IMR-90 (cell line): ENCODE measurements at regions not wholly inside any gene's neighbourhood (a gene's known extent, or its start where the extent isn't known, plus 50 kb on each side); places are given as distances from the start of the nearest gene placed in this dataset.

Source experiments
- ATAC-seq: fragments of 200-7000 bp; cut with Tn5 transposase; 2 replicates; pipeline ENCODE4 v1.9.1; 2020; ENCODE audit warnings: low read depth, mild to moderate bottlenecking, moderate library complexity
- BruUV-seq: library from RNA; stranded (reverse); fragments of 400-500 nt; replicated peaks from 2 replicates; lab custom pipeline; 2021; lab: Mats Ljungman, UMichigan
- CTCF ChIA-PET: fragments of 300-600 bp; formaldehyde crosslinking; extraction: SDS; loops from one replicate; lab custom pipeline; 2021; ENCODE audit warnings: antibody characterized with exemption; lab: Yijun Ruan, JAX
- POLR2A ChIA-PET: fragments of 300-600 bp; sonication (Branson Sonifier 250); formaldehyde crosslinking; loops from one replicate; lab custom pipeline; 2022; ENCODE audit warnings: antibody characterized with exemption; ENCODE audit not compliant: unreplicated experiment; lab: Charles Lee
- DNase-seq: peaks from one replicate; pipeline ENCODE4 v3.0.0; 2013
- H2AFZ ChIP-seq: replicated peaks from 2 replicates; pipeline ENCODE3; 2013; ENCODE audit warnings: low read length, mild to moderate bottlenecking; ENCODE audit not compliant: poor library complexity
- H2AK5ac ChIP-seq: 2 replicates; pipeline ENCODE4 v1.6.1; 2013; ENCODE audit warnings: low read depth, low read length, inconsistent platforms
- H2AK9ac ChIP-seq: replicated peaks from 2 replicates; pipeline ENCODE3; 2013; ENCODE audit warnings: mild to moderate bottlenecking, low read depth, low read length, moderate library complexity; ENCODE audit not compliant: poor library complexity
- H2BK120ac ChIP-seq: 2 replicates; pipeline ENCODE4 v1.6.1; 2013; ENCODE audit warnings: low read depth, low read length, inconsistent platforms
- H2BK15ac ChIP-seq: 3 replicates; pipeline ENCODE4 v1.6.1; 2013; ENCODE audit warnings: low read depth, low read length, inconsistent platforms
- H2BK20ac ChIP-seq: 2 replicates; pipeline ENCODE4 v1.6.1; 2013; ENCODE audit warnings: low read depth, mild to moderate bottlenecking, inconsistent platforms, low read length, moderate library complexity
- H2BK5ac ChIP-seq: 2 replicates; pipeline ENCODE4 v1.6.1; 2013; ENCODE audit warnings: mild to moderate bottlenecking, low read depth, low read length, inconsistent platforms; ENCODE audit not compliant: poor library complexity, severe bottlenecking
- H3K14ac ChIP-seq: replicated peaks from 2 replicates; pipeline ENCODE4 v1.6.1; 2013; ENCODE audit warnings: low read depth, low read length, inconsistent platforms
- H3K18ac ChIP-seq: 2 replicates; pipeline ENCODE4 v1.6.1; 2013; ENCODE audit warnings: low read depth, low read length, control low read depth
- H3K23ac ChIP-seq: 2 replicates; pipeline ENCODE4 v1.6.1; 2013; ENCODE audit warnings: low read depth, low read length, inconsistent platforms
- H3K27ac ChIP-seq: 2 replicates; pipeline ENCODE4 v1.5.1; 2013; ENCODE audit warnings: mild to moderate bottlenecking, control low read depth, low read length; ENCODE audit not compliant: insufficient read depth
- H3K27me3 ChIP-seq: 2 replicates; pipeline ENCODE4 v1.6.1; 2013; ENCODE audit warnings: low read length; ENCODE audit not compliant: control insufficient read depth, insufficient read depth
- H3K36me3 ChIP-seq: 2 replicates; pipeline ENCODE4 v1.6.1; 2013; ENCODE audit warnings: low read length, mixed read lengths; ENCODE audit not compliant: control insufficient read depth, insufficient read depth
- H3K4ac ChIP-seq: 2 replicates; pipeline ENCODE4 v1.6.1; 2013; ENCODE audit warnings: low read depth, low read length, inconsistent platforms
- H3K4me1 ChIP-seq: 2 replicates; pipeline ENCODE4 v1.6.1; 2013; ENCODE audit warnings: low read length, mixed read lengths; ENCODE audit not compliant: control insufficient read depth, insufficient read depth
- H3K4me2 ChIP-seq: 2 replicates; pipeline ENCODE4 v1.6.1; 2013; ENCODE audit warnings: low read depth, mild to moderate bottlenecking, control low read depth, low read length, moderate library complexity
- H3K4me3 ChIP-seq: 2 replicates; pipeline ENCODE4 v1.5.1; 2013; ENCODE audit warnings: low read depth, mild to moderate bottlenecking, control low read depth, low read length, moderate library complexity; ENCODE audit not compliant: insufficient read depth
- H3K56ac ChIP-seq: 2 replicates; pipeline ENCODE4 v1.6.1; 2013; ENCODE audit warnings: low read length, inconsistent platforms; ENCODE audit not compliant: insufficient read depth; ENCODE audit errors: extremely low read depth
- H3K79me1 ChIP-seq, 2 experiments: 2 replicates each; pipeline ENCODE4 v1.6.1; 2013; ENCODE audit warnings: low read length in 2 of 2, inconsistent platforms in 1 of 2, low read depth in 1 of 2
- H3K9ac ChIP-seq: 2 replicates; pipeline ENCODE4 v1.6.1; 2013; ENCODE audit warnings: low read depth, low read length, control low read depth
- H3K9me1 ChIP-seq: 2 replicates; pipeline ENCODE4 v1.6.1; 2013; ENCODE audit warnings: low read length, inconsistent platforms; ENCODE audit not compliant: insufficient read depth
- H3K9me3 ChIP-seq: 2 replicates; pipeline ENCODE4 v1.6.1; 2013; ENCODE audit warnings: low read length; ENCODE audit not compliant: control insufficient read depth, insufficient read depth
- H4K20me1 ChIP-seq: 2 replicates; pipeline ENCODE4 v1.6.1; 2013; ENCODE audit warnings: low read length, inconsistent platforms; ENCODE audit not compliant: insufficient read depth
- H4K5ac ChIP-seq: 2 replicates; pipeline ENCODE4 v1.6.1; 2013; ENCODE audit warnings: mild to moderate bottlenecking, low read depth, low read length, control low read depth
- H4K8ac ChIP-seq, 2 experiments: 2 replicates each; pipeline ENCODE4 v1.6.1; 2013; ENCODE audit warnings: low read depth in 2 of 2, low read length in 2 of 2, control low read depth in 1 of 2, inconsistent platforms in 1 of 2
- H4K91ac ChIP-seq: 2 replicates; pipeline ENCODE4 v1.6.1; 2013; ENCODE audit warnings: low read depth, low read length, inconsistent platforms; ENCODE audit not compliant: insufficient read depth
- CEBPB ChIP-seq: IDR thresholded peaks from 2 replicates; pipeline ENCODE4 v1.6.1; 2012; ENCODE audit warnings: low read depth, low read length, improper control_type of control experiment
- CHD1 ChIP-seq: IDR thresholded peaks from 2 replicates; pipeline ENCODE4 v1.6.1; 2012; ENCODE audit warnings: low read depth, low read length, improper control_type of control experiment
- MAZ ChIP-seq: IDR thresholded peaks from 2 replicates; pipeline ENCODE4 v1.6.1; 2012; ENCODE audit warnings: low read depth, mild to moderate bottlenecking, low read length, improper control_type of control experiment, moderate library complexity, borderline replicate concordance
- RFX5 ChIP-seq: IDR thresholded peaks from 2 replicates; pipeline ENCODE4 v1.8.0; 2012; ENCODE audit warnings: low read depth, mild to moderate bottlenecking, low read length, moderate library complexity
- WGBS, 2 experiments: methylation state at CpG; one replicate each; pipeline versions ENCODE4 v1.1.5 to v1.1.7; 2013; ENCODE audit warnings: missing lambda C conversion rate in 2 of 2; ENCODE audit not compliant: insufficient read length in 1 of 2; ENCODE audit errors: extremely low coverage in 2 of 2; 5-methylcytosine and 5-hydroxymethylcytosine counted together
- dilution Hi-C: fragments of 300-500 bp; cut with HindIII; formaldehyde crosslinking; loops from one replicate; pipeline ENCODE4 v1.14.3; 2018; ENCODE audit warnings: low sequenced_read_pairs; ENCODE audit not compliant: unreplicated experiment
- in situ Hi-C: fragments of 300-500 bp; cut with MboI; formaldehyde crosslinking; loops from 3 replicates; pipeline ENCODE4 v1.14.3; 2019; ENCODE audit warnings: low sequenced_read_pairs, inconsistent platforms, mixed read lengths
- intact Hi-C: fragments of 100-400 bp; cut with micrococcal nuclease; formaldehyde crosslinking; loops from 2 replicates; pipeline ENCODE4 v1.10.0; 2022

DNA sequence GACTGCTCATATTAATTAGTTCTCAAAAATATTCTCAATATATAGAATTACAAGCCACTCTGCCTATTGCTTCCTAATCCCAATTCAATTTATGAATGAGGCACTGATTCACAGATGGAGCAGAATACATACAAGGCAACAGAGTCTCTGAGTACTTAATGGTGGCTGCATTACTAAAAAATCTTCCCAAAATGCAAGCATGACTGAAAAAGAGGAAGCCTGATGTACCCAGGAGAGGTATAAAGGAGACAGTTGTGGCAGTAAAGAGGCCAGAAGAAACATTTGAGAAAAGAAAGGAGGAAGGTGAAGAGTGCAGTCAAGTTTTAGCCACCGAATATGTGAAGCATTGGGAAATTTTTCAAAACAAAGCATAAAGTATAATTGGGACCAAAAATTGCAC lies 163.2 kb upstream of the INTU start:
- H3K27me3 ChIP-seq, result no peaks in the 10 kb centered on the region; the same call in 1 of the 2 replicates
- H3K18ac ChIP-seq, result no peak overlapping the region
- intact Hi-C loops, result no loop called here

More for the DNA sequence above, 163.2 kb upstream of the INTU start:
- Histone ChIP-seq H3K27ac (no peak overlapping the region), H3K9me1 (no peaks in the 10 kb centered on the region), H2BK5ac (no peak overlapping the region), H3K9ac (no peak overlapping the region), H3K4me1 (no peaks in the 10 kb centered on the region), H3K23ac (no peak overlapping the region), H4K20me1 (no peaks in the 10 kb centered on the region), H3K14ac (no peak overlapping the region), H3K9me3 (no peaks in the 10 kb centered on the region), H3K4me2 (no peak overlapping the region), H4K5ac (no peak overlapping the region), H3K4ac (no peak overlapping the region), H2AFZ (no peak overlapping the region), H2AK9ac (no peak overlapping the region), H3K79me1 (no peaks in the 10 kb centered on the region), H2BK20ac (no peak overlapping the region), H4K8ac (no peak overlapping the region), H3K36me3 (no peaks in the 10 kb centered on the region), H2AK5ac (no peak overlapping the region), H2BK15ac (no peak overlapping the region), H3K56ac (no peak overlapping the region), H4K91ac (no peak overlapping the region), H3K4me3 (no peak overlapping the region), H2BK120ac (no peak overlapping the region)
- ChIA-PET CTCF (no interaction called here), POLR2A (no interaction called here)
- no peak for DNase-seq
- no peak for ATAC-seq
- dilution Hi-C loops (no loop called here), in situ Hi-C loops (no loop called here)
- no TSS peak for BruUV-seq
- WGBS, 2 experiments, result 100% methylated on average over 1 of the region's 1 CpG; no CpG with 5 or more reads in 1 of the 2 experiments
- TF ChIP-seq CEBPB (no peak), MAZ (no peak), RFX5 (no peak), CHD1 (no peak)
